Uterus (tissue), 3 donors: ENCODE measurements at regions not wholly inside any gene's neighbourhood (a gene's known extent, or its start where the extent isn't known, plus 50 kb on each side); places are given as distances from the start of the nearest gene placed in this dataset.
"Not testable (repeated sequence)": the region's sequence is repeated elsewhere in the genome, so short reads cannot be mapped to it uniquely, and the experiment has no call there.

Experiments used
- DNase-seq, 2 donors: peaks; one replicate each; pipeline ENCODE4 v3.0.0-alpha.2; 2019 to 2020
- H3K27ac ChIP-seq, 2 donors: fragments of 200-600 bp; sonication (generic); 1 replicate in 1 of 2; 2 replicates in 1 of 2; pipeline ENCODE4 v1.5.1; 2016 to 2018
- H3K27me3 ChIP-seq, 2 donors: fragments of 200-600 bp; sonication (generic); one replicate each; pipeline ENCODE4 v1.5.1; 2018 to 2019; ENCODE audit warnings: control low read depth in 1 of 2
- H3K36me3 ChIP-seq, 2 donors: fragments of 200-600 bp; sonication (generic); one replicate each; pipeline ENCODE4 v1.5.1; 2019; ENCODE audit warnings: control low read depth in 1 of 2
- H3K4me1 ChIP-seq, 2 donors: fragments of 200-600 bp; sonication (generic); one replicate each; pipeline ENCODE4 v1.5.1; 2018 to 2019; ENCODE audit warnings: control low read depth in 1 of 2
- H3K4me3 ChIP-seq, 2 donors: fragments of 200-600 bp; sonication (generic); 1 replicate in 1 of 2; 2 replicates in 1 of 2; pipeline ENCODE4 v1.5.1; 2018 to 2019; ENCODE audit warnings: mild to moderate bottlenecking in 1 of 2
- H3K9me3 ChIP-seq, 2 donors: fragments of 200-600 bp; sonication (generic); one replicate each; pipeline ENCODE4 v1.5.1; 2019; ENCODE audit warnings: control low read depth in 1 of 2
- CTCF ChIP-seq, 4 experiments: fragments of 200-600 bp in 2 of 4; fragments of 450-650 bp in 2 of 4; sonication (generic) in 2 of 4; IDR thresholded peaks; one replicate each; pipeline ENCODE4 v1.5.1; 2016 to 2019; ENCODE audit warnings: antibody characterized with exemption in 4 of 4, mild to moderate bottlenecking in 2 of 4, moderate library complexity in 1 of 4
- POLR2A ChIP-seq, 2 donors: fragments of 450-650 bp; IDR thresholded peaks; one replicate each; pipeline ENCODE4 v1.6.1; 2016; ENCODE audit warnings: antibody characterized with exemption in 2 of 2, mild to moderate bottlenecking in 1 of 2, moderate library complexity in 1 of 2
- intact Hi-C: fragments of 100-400 bp; cut with DNase I; formaldehyde crosslinking; loops from one replicate; pipeline ENCODE4 v1.15.1; 2023; ENCODE audit warnings: low total_unique reads
- donor health status: DM: yes; HTN: yes; CAD: no.

DNA sequence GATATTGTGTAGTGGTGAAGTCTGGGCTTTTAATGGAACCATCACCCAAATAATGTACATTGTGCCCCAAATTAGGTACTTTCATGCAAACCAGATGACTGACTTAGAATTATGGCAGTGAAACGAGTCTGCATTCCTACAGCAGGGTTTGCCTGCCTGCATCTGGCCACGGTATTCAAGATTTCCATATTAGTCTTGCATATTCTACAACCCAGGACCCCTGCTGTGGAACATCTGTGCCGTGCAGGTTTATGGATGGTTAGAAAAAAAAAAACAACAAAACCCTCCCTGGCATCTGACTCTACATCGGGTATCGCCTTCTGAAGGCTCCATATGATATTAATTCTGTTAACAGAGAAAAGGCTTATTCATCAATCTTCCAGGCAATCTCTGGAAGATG is 394.8 kb downstream of the DCDC2C start:
- no peak for DNase-seq
- H3K4me3 ChIP-seq = no peak overlapping the region
- H3K4me1 ChIP-seq = no peaks in the 10 kb centered on the region
- H3K9me3 ChIP-seq = no peaks in the 10 kb centered on the region
- no peak overlapping the region for H3K27ac ChIP-seq
- no peaks in the 10 kb centered on the region for H3K27me3 ChIP-seq
- TF ChIP-seq POLR2A (IDR thresholded peaks at IDR 0.05) = no peak
- TF ChIP-seq CTCF (IDR thresholded peaks at IDR 0.05) = no peak
- H3K36me3 ChIP-seq = no peaks in the 10 kb centered on the region
- intact Hi-C loops = no loop called here

DNA sequence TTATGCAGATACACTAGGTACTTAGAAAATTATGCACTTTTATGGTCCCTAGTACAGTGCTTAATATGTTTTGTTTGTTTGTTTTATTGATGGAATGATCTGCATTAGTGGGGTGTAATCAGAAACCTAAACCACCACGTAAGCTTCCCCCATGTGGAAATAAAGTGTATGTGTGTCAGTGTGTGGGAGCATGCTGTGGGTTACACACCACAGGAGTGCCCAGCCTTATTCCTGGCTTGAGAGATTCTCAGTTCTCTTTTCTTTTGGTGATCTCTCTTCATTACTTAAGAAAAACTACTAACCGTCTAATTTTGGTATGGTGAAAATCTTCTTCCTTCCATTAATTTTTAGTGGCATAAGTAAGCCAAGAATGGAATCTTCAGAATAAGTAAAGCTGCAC is 398.6 kb downstream of the DCDC2C start:
- intact Hi-C loops = no loop called here

GRCh38 chr2:4107179-4107578 is 403.8 kb downstream of the DCDC2C start:
- H3K27me3 ChIP-seq = no peaks in the 10 kb centered on the region
- H3K36me3 ChIP-seq = no peaks in the 10 kb centered on the region
- H3K4me3 ChIP-seq = no peak overlapping the region
- H3K4me1 ChIP-seq = no peaks in the 10 kb centered on the region
- TF ChIP-seq CTCF (IDR thresholded peaks at IDR 0.05) = no peak
- TF ChIP-seq POLR2A (IDR thresholded peaks at IDR 0.05) = no peak
- intact Hi-C loops = no loop called here
- DNase-seq = no peak
- no peak overlapping the region for H3K27ac ChIP-seq
- no peaks in the 10 kb centered on the region for H3K9me3 ChIP-seq

More for the DNA sequence above, 398.6 kb downstream of the DCDC2C start:
- TF ChIP-seq CTCF (IDR thresholded peaks at IDR 0.05) (no peak), POLR2A (IDR thresholded peaks at IDR 0.05) (no peak)
- no peaks in the 10 kb centered on the region for H3K27me3 ChIP-seq
- H3K4me1 ChIP-seq = no peaks in the 10 kb centered on the region
- H3K9me3 ChIP-seq = no peaks in the 10 kb centered on the region
- no peak overlapping the region for H3K4me3 ChIP-seq
- no peak overlapping the region for H3K27ac ChIP-seq
- no peaks in the 10 kb centered on the region for H3K36me3 ChIP-seq
- DNase-seq = no peak

DNA sequence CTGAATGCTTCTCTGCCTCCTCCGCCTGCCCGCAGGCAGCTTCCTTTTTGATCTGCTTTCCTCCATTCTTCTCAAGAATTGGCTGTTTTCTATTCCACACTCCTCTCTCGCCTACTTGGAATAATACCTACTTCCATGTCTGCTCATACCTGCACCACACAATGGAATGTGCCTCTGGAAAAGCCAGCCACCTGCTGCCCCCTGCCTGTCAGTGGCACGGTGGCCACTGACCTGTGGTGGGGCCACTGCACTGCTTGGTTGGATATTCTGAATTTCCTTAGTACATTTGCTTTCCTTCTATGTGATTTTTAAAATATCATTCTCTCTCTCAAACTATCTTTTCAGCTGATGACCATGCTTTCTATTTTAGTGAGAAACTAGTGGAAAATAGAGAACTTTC is 406.9 kb downstream of the DCDC2C start:
- H3K9me3 ChIP-seq = no peaks in the 10 kb centered on the region
- H3K4me3 ChIP-seq = no peak overlapping the region
- H3K36me3 ChIP-seq = no peaks in the 10 kb centered on the region
- H3K27me3 ChIP-seq = no peaks in the 10 kb centered on the region
- no peak for TF ChIP-seq CTCF (IDR thresholded peaks at IDR 0.05)
- TF ChIP-seq POLR2A (IDR thresholded peaks at IDR 0.05) = no peak
- no peaks in the 10 kb centered on the region for H3K4me1 ChIP-seq
- intact Hi-C loops = no loop called here
- no peak overlapping the region for H3K27ac ChIP-seq
- no peak for DNase-seq

DNA sequence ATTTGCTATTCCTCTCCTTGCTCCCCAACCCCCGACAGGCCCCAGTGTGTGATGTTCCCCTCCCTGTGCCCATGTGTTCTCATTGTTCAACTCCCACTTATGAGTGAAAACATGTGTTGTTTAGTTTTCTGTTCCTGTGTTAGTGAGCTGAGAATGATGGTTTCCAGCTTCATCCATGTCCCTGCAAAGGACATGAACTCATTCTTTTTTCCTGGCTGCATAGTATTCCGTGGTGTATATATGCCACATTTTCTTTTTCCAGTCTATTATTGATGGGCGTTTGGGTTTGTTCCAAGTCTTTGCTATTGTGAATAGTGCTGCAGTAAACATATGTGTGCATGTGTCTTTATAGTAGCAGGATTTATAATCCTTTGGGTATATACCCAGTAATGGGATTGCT is 412.1 kb downstream of the DCDC2C start:
- H3K36me3 ChIP-seq, H3K27me3 ChIP-seq, H3K27ac ChIP-seq, H3K4me3 ChIP-seq, intact Hi-C loops, H3K9me3 ChIP-seq, H3K4me1 ChIP-seq, DNase-seq: not testable (repeated sequence)

GRCh38 chr2:4122726-4123125 is 419.4 kb downstream of the DCDC2C start:
- intact Hi-C loops = no loop called here
- DNase-seq = no peak
- H3K36me3 ChIP-seq = no peaks in the 10 kb centered on the region
- H3K27ac ChIP-seq = no peak overlapping the region
- H3K9me3 ChIP-seq = no peaks in the 10 kb centered on the region
- TF ChIP-seq CTCF (IDR thresholded peaks at IDR 0.05) = no peak
- no peak for TF ChIP-seq POLR2A (IDR thresholded peaks at IDR 0.05)
- no peaks in the 10 kb centered on the region for H3K4me1 ChIP-seq
- no peak overlapping the region for H3K4me3 ChIP-seq
- H3K27me3 ChIP-seq = no peaks in the 10 kb centered on the region
